HCT116 (cell line): ENCODE measurements at regions not wholly inside any gene's neighbourhood (a gene's known extent, or its start where the extent isn't known, plus 50 kb on each side); places are given as distances from the start of the nearest gene placed in this dataset.

Experiments used
- POLR2A ChIP-seq: IDR thresholded peaks from 2 replicates; pipeline ENCODE4 v1.7.0; 2011; ENCODE audit warnings: borderline replicate concordance; ENCODE audit not compliant: insufficient read depth, insufficient read length; ENCODE audit errors: extremely low read depth
- POLR2AphosphoS5 ChIP-seq: IDR thresholded peaks from 2 replicates; pipeline ENCODE4 v1.6.1; 2011; ENCODE audit warnings: mild to moderate bottlenecking, low read depth, low read length, moderate library complexity
- SIN3A ChIP-seq: IDR thresholded peaks from 2 replicates; pipeline ENCODE4 v1.6.1; 2012; ENCODE audit warnings: low read depth
- SRF ChIP-seq: IDR thresholded peaks from 2 replicates; pipeline ENCODE4 v1.6.1; 2012; ENCODE audit warnings: low read depth
- ZFX ChIP-seq: fragments of 450-650 bp; IDR thresholded peaks from 2 replicates; pipeline ENCODE4 v1.6.1; 2017
- TF ChIP-seq, protein P1 (sequence below): IDR thresholded peaks from 2 replicates; pipeline ENCODE4 v1.6.1; 2012; ENCODE audit warnings: low read depth
- TF ChIP-seq, protein P2 (sequence below), 3 experiments: fragments of 200-600 bp in 1 of 3; sonication (generic) in 1 of 3; IDR thresholded peaks in 2 of 3; conservative IDR thresholded peaks in 1 of 3; 2 replicates each; pipeline ENCODE4 v1.5.1; 2012 to 2017; ENCODE audit warnings: low read depth in 2 of 3, low read length in 2 of 3, antibody characterized with exemption in 1 of 3, borderline replicate concordance in 1 of 3, control low read depth in 1 of 3, mild to moderate bottlenecking in 1 of 3, mixed read lengths in 1 of 3, mixed run types in 1 of 3, moderate library complexity in 1 of 3; ENCODE audit not compliant: insufficient read depth in 1 of 3

DNA sequence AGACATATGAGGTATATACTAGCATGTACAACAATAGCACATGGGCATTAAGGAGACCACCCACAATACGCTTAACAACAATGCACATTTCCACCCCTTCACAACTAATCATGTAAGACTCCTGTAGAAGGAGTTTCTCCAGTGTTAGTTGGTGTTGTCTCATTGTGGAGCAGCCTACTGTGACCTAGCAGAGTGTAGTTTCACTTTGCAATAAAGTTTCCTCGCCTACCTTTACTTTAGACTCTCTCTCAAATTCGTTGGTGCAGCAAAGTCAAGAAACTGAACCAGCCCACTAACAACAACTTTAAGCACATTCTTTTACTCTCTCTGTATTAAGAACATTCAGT lies 863.6 kb downstream of the FAM181B start:
- TF ChIP-seq, protein P1, sequence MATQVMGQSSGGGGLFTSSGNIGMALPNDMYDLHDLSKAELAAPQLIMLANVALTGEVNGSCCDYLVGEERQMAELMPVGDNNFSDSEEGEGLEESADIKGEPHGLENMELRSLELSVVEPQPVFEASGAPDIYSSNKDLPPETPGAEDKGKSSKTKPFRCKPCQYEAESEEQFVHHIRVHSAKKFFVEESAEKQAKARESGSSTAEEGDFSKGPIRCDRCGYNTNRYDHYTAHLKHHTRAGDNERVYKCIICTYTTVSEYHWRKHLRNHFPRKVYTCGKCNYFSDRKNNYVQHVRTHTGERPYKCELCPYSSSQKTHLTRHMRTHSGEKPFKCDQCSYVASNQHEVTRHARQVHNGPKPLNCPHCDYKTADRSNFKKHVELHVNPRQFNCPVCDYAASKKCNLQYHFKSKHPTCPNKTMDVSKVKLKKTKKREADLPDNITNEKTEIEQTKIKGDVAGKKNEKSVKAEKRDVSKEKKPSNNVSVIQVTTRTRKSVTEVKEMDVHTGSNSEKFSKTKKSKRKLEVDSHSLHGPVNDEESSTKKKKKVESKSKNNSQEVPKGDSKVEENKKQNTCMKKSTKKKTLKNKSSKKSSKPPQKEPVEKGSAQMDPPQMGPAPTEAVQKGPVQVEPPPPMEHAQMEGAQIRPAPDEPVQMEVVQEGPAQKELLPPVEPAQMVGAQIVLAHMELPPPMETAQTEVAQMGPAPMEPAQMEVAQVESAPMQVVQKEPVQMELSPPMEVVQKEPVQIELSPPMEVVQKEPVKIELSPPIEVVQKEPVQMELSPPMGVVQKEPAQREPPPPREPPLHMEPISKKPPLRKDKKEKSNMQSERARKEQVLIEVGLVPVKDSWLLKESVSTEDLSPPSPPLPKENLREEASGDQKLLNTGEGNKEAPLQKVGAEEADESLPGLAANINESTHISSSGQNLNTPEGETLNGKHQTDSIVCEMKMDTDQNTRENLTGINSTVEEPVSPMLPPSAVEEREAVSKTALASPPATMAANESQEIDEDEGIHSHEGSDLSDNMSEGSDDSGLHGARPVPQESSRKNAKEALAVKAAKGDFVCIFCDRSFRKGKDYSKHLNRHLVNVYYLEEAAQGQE, result no peak
- TF ChIP-seq, protein P2, sequence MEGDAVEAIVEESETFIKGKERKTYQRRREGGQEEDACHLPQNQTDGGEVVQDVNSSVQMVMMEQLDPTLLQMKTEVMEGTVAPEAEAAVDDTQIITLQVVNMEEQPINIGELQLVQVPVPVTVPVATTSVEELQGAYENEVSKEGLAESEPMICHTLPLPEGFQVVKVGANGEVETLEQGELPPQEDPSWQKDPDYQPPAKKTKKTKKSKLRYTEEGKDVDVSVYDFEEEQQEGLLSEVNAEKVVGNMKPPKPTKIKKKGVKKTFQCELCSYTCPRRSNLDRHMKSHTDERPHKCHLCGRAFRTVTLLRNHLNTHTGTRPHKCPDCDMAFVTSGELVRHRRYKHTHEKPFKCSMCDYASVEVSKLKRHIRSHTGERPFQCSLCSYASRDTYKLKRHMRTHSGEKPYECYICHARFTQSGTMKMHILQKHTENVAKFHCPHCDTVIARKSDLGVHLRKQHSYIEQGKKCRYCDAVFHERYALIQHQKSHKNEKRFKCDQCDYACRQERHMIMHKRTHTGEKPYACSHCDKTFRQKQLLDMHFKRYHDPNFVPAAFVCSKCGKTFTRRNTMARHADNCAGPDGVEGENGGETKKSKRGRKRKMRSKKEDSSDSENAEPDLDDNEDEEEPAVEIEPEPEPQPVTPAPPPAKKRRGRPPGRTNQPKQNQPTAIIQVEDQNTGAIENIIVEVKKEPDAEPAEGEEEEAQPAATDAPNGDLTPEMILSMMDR (IDR thresholded peaks at IDR 0.05 in 2 of 3, conservative IDR thresholded peaks at IDR 0.05 in 1 of 3; ENCODE audit: borderline replicate concordance in 1 of 3, insufficient read depth in 1 of 3, low read depth in 2 of 3, low read length in 2 of 3), result no peak
- TF ChIP-seq POLR2A (no peak), SIN3A (no peak), POLR2AphosphoS5 (no peak), SRF (no peak), ZFX (no peak)
